Kidney glomerular epithelial cell (primary cell): ENCODE measurements at regions not wholly inside any gene's neighbourhood (a gene's known extent, or its start where the extent isn't known, plus 50 kb on each side); places are given as distances from the start of the nearest gene placed in this dataset.
"Not testable (repeated sequence)": the region's sequence is repeated elsewhere in the genome, so short reads cannot be mapped to it uniquely, and the experiment has no call there.

Experiments
- DNase-seq: peaks from one replicate; lab custom pipeline; 2025; lab: John Stamatoyannopoulos, UW

DNA sequence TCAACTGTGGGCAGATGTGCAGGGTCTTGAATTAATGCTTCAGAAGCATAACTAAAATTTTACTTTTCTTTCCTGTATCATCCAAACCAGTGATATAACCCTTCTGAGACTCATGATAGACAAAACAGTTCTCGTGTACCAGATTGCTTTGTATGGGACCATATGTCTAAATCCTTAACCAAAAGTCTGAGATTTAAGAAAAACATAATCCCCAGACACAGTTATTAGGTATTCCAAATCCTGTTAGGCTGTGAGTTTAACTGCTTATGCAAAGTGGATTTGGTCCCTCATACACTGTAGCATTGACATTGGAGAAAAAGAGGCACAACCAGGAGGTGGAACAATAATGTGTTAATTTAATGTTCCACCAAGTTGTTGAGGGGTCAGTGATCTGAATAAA is 235.0 kb downstream of the PMAIP1 start:
- DNase-seq: no peak

DNA sequence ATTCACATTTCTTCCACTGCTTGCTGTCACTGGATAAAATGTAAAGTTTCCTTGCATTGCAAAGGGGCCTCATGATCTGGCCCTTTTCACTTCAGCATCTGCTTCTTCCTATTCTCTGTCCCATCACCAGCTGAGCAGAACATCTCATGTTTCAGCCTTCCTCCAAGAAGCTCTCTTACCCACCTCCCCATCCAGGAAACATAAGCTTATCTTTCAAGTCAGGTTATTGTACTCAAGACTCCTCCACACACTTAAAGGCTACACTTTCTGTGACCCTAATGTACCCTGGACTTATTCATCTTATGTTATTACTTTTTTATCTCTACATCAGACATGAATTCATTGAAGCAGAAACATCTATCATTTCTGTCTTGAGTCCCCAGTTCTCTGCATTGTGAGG is 230.5 kb downstream of the PMAIP1 start:
- no peak for DNase-seq

DNA sequence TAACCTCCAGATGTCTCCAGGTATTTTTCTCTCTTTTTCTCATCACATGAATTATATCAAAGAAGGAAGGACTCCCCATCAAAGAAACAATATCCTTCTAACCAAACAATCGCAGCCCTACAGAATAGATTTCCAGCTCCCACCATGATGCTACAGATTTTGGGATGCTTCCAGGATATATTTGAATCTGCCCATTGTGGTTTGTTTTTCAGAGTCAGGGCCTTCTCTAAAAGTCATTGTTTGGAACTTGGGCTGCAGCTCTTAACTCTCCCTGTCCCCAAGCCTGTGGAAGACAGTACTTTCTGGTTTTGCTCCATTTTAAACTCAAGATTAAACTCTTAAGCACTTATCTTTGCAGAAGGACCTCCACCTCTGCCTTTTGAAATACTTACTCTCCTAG is 223.2 kb downstream of the PMAIP1 start:
- no peak for DNase-seq

DNA sequence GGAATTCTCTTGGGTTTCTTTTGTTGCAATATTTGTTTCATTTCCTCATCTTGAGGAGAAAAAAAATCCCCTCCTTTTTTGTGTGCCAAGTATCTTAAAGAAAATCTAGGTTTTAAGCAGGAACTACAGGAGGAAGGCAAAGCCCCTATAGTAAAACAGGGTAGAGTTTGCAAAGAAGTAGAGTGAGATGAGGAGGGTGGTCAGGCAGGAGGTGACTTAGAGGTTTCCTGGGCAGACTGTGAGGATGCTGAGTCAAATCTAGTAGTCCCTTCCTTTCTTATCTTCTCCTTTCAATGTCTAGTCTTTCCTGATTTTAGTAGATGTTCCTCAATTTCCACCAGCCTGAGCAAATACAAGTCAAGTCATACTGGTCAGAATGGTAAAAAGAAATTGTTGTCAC is 222.5 kb downstream of the PMAIP1 start:
- no peak for DNase-seq

DNA sequence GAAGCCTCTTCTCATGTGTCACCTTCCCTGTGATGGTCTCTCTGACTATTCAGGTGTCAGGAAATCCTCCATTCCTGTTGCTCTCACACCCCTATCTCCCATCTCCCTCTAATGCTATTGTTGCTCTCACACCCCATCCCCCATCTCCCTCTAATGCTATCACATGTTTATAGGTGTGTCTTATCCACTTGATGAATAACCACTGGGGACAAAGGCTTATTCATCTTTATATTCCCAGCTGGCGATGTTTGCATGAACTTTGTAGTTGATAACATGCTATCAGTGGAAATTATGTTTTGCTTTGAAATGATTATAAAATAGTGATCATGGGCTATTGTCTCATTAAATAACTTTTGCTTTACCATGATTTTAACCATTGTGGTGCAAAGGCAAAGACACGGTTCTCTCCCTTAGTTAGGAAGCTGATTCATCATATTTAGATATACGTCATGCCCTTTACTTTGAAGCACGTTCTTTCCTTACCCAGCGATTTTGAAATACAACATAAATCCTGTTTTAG is 220.5 kb downstream of the PMAIP1 start:
- no peak for DNase-seq

DNA sequence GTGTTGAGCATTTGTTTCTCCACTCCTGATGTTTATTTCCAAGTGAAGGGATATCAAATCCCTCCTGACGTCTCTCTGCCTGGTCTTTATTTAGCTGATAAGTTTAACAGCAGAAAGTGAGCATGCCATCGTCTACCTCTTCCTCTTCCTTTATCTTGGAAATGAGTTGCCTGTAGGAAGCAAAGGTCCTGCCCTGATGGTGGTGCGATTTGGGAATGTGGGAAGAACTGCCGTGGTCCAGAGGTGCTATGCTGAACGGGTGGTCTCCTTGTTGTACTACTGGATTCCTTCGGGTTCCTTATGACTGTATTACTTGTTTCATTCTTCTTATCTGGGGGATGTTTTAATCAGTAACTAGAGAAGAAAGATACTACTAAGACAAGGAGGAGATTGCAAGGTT is 217.5 kb downstream of the PMAIP1 start:
- DNase-seq: no peak

DNA sequence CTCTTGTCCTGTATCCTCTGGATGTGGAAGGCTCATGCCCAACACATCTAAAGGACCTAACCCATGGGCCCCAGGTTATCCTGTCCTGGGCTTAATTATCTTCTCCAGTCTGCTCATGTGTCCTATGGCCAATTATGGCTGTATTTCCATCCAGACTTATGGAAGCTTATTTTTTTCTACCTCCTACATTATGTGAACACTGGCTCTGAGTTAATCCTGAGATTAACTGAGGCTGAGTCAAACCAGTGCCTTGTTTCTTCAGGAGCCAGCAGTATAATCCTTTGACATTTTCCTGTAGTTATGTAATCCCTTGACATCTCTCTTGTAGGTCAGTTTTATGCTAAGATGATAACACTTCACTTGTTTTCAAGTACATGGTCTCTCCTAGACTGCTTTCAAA is 213.6 kb downstream of the PMAIP1 start:
- DNase-seq: no peak

DNA sequence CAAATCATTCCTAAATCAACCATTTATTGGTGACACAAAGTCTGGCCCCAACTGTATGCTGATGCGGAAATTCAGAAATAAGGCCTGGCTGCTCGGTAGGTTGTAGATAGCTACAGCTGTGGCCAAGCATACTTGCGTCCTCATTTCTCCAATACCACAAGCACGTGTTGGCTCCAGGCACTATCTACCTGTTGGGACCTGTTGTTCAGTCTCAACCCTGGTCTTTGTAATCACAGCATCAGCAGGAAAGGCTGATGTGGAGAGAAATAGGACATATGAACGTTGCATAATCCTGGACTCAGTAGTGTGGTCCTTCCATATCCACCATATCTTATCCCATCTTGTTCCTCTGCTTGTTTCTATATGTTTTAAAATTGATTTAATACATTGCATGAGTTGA is 212.6 kb downstream of the PMAIP1 start:
- no peak for DNase-seq

DNA sequence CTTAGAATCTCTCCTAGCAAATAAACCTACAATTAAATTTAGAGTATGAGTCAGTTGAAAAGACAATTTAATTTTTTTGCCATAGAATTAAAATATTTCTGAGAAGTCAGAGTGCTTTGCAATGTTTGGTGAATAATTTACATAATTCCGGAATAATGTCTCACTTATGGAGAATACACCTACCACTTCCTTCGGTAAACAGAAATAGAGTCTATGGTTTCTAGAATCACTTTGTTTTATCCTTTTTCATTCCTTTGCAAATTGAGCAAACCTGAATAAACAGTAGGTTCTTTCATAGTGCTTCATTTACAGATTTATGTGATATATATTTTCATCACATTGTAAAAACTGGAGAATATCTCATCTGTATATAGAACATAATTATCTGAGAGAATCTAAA is 211.7 kb downstream of the PMAIP1 start:
- DNase-seq: no peak

DNA sequence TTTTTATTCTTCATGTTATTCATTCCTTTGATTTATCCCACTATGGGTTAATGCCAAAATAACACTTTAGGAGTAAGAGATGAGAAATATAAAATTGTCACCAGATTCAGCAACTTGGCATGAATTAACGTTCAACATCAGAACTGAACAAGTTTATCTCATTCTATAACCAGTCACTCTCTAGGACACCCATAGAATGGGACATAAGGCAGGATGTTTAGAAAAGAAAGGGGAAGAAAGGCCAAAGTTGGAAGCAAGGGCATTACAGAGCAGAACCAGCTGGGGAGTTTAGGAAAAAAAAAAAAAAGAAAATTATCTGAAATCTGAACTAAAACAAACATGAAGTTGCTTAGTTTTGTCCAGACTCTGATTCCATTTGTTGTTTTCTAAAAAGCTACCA is 211.0 kb downstream of the PMAIP1 start:
- no peak for DNase-seq

DNA sequence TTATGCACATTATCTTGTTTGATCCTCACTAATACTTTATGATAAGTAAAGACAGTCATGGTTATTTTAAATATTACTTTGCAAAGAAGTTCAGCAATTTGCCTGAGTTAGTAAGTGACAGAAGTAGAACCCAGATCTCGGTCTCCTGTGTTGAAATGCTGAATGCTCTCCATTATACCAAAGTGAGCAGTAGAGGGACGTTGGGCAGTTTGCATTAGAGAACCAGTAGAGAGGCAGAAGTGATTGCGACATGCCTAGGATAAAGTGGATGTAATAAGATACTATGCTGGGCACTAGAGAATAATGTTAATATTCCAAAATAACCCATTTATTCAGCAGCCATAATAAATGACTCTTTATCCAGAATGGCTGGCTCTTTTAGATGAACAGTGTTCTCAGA is 201.0 kb downstream of the PMAIP1 start:
- no peak for DNase-seq

DNA sequence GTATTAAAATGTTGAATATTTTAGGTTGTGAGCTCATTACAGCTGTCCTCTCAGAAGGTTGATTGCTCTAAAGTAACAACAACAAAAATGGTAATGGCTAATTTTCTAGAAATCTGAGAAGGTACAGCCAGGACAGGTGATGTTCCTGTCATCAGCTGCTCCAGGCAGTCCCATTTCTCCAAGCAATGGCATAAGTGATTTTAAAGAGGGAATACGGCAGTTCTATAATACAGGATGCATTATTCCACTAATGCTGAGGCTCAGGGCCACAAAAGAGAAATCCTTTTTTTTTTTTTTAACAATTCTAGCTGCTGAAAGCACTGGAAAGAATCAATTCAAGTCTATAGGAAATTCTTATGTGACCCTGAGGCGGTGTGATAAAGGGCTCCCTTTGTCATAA is 199.9 kb downstream of the PMAIP1 start:
- DNase-seq: no peak

DNA sequence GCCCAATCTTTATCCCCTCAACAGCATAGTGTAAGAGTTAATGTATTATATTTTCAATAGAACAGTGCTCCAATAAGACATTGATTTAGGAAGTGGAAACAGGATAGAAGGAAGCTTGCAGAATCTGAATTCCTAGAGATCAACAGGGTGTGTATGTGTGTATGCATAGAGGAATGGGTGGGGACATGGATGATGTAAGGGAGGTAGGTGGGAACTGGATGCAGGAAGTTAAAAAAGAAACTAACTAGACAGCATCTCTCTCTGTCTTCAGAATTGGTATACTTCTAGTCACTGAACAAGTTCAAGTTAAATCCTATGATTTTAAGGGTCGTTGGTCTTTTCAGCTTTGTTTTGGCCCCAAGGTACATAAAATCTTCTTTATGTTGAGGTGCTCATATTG is 196.6 kb downstream of the PMAIP1 start:
- peak; percentile 13 for DNase-seq

DNA sequence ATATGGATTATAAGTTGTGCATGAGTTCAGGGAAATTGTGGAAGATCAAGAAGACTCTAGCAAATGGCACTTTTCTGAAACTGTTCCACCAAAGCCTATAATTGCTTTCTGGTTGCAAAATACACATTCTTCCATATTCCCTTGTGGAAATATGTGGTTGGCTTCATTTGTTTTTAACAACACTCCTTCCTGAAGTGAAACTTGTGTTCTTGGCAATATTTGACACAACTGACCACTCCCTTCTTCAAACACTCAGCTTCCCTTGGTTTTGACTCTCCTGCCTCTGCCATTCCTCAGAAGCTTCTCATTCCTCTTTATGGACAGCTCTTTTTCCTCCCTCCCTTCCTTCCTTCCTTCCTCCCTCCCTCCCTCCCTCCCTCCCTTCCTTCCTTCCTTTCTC is 192.3 kb downstream of the PMAIP1 start:
- DNase-seq: no peak

DNA sequence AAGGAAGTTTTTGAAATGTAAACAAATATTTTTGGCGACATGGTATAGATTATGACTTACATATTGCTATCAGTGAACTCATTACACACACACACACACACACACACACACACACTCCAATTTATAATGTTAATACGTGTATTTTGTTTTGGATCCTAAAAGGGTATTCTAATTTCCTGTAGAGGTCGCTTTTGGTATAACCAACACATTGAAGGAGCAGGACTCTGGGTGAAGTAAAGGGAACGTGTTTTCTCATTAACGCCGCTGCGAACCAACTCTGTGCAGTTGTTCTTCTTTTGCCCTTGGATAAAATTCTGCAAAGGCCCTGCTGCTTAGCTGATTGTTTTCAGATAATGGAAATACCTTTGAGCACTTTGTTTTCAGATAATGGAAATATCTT is 190.4 kb downstream of the PMAIP1 start:
- DNase-seq: peak; percentile 8

DNA sequence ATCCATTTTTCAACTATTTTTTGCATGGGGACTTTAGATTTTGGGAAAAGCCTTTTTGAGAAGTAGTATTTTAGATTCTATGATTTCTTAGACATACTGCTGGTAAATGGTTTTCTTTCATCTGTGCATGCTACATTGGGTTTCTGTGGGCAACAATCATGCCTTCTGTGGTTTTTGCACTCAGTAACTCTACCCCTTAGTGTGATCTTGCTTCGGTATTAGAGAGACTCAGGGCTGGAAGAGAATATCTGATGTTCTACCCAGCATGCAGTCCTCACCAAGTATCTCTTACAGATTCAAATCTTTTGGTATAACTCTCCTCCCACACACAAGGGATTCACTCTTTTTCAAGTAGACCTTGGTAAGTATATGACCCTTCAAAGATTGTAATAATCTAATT is 183.0 kb downstream of the PMAIP1 start:
- DNase-seq: peak; percentile 41

DNA sequence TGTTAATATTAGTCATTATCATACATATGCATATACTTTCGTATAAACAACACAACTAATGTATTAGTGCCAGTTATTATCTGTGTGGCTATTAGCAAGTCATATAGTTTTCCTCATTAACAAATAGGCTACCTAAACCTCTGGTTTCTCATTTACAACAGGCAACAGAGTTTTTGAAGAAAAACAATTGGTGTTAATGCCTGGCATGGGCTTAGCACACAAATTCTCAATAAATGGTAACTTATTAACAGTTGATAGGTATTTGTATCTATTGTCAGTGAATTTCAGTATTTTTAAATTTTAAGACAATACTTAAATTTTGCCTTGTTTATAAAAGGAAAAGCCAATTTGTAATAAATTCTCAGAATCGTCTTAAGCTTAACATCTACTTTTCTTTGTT is 182.5 kb downstream of the PMAIP1 start:
- no peak for DNase-seq

DNA sequence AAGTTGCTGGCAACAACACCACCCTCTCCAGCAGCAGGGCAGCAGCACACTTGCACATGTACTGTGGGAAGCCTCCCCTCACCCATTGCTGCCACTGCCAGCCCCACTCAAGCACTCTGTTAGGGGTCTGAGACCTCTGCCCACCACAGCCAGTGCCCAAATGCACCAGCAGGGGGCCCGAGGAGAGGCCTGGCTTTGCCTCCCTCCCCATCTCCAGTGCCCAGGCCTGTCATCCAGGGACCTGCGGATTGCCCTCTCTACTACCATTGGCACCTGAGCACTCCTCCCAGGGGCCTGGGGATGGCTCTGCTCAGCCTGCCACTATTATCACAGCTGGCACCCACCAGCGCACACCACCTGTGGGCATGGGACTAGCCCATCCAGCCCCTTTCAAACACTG is 175.7 kb downstream of the PMAIP1 start:
- no peak for DNase-seq

DNA sequence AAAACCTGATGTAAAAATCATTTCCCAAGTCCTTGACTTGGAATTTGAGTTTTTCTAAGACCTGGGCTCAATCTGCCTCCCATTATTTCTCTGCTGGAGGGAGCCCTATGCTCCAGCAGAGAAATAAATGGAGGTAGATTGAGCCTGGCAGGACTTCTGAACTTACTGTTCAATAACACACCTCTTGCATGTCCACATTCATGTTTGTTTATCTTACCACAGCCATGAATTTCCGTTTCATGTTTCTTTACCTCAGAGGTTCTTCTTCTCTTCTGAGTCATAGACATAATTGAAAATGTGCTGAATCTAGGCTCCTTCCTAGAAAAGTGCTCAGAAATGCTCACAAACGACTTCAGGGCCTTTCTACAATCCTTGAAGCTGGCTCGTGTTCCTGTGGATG is 170.8 kb downstream of the PMAIP1 start:
- DNase-seq: no peak

DNA sequence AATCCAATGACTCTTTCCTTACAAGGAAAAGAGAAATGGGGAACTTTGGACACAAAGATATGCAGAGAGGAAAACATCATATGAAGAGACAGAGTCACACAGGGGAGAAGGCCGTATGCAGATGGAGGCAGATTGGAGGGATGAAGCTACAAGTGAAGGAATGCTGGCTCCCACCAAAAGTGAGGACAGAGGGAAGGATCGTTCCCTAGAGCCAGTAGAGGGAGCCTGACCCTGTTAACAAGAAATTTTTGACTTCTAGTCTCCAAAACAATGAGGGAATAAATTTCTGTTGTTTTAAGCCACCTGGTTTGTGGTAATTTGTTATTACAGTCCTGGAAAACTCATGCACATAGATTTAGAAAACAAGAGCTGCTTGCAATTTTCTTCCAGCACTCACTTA is 169.3 kb downstream of the PMAIP1 start:
- no peak for DNase-seq

DNA sequence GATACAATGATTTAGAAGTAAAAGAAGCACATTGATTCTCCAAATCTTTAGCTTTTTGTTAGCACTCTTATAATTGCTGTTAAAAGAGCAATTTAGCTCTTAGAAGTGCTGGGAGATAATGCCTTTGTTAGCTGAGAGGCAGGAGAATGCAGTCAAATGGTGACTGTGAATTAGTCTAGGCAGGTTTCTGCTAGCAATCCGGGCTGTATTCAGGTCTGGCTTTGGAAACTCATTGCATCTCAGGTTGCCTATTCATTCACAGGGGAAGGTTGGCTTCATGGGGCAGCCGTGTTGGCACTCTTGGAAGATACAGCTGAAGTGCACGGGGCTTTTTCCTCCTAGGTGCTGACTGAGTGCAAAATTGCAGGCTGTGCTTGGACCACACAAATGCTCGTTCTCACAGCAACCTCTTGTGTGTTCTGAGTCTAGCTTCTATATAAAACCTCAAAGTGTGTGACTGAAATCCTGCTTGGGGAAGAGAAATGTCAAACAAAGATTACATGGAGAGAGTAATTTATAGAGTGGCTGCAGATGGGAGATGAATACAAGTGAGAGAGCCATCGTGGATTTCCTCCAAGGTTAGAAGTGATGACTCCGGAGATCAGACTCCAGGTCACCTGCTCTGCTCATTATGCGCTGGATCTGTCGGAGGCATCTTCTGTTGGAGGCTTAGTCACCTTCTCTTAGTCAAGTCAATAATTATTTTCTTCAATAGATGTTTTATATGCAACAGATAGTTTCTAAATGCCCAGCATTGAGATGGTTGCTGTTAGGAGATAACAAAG is 167.8 kb downstream of the PMAIP1 start:
- DNase-seq: no peak

DNA sequence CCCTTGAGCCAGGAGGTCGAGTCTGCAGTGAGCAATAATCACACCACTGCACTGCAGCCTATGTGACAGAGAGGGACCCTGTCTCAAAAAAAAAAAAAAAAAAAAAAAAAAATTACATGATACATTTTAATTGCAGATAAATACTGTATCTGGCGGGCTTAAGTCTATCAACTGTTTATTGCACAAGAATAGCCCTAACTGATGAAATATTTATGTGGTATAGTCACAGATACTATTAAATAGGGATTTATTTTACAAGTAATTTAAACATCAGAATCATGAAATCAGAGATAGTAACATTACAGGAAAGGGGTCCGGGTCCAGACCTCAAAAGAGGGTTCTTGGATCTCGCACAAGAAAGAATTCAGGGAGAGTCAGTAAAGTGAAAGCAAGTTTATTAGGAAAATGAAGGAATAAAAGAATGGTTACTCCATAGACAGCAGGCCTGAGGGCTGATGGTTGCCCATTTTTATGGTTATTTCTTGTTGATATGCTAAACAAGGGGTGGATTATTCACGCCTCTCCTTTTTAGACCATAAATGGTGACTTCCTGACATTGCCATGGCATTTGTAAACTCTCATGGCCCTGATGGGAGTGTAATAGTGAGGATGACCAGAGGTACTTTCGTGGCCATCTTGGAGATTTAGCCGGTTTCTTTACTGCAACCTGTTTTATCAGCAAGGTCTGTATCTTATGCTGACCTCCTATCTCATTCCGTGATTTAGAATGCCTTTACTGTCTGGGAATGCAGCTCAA is 166.6 kb downstream of the PMAIP1 start:
- DNase-seq: no peak

DNA sequence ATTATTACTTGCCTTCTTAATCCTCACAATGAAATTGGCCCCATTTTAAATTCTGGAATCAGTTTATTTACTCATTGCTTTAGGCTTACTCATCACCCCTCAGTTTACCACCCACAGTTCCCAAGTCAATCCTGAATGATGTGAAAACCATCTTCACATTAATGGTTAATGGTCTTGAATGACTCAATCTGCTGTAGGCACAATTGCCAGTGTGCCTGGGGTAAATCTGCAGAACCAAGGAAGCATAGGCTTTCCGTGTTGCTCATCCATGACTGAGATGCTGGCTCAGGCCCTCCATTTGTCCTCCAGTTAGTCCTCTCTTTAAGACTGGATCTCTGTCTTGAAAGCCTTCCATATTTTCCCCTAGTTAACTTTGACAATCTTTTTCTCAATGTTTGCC is 164.5 kb downstream of the PMAIP1 start:
- peak; percentile 59 for DNase-seq

DNA sequence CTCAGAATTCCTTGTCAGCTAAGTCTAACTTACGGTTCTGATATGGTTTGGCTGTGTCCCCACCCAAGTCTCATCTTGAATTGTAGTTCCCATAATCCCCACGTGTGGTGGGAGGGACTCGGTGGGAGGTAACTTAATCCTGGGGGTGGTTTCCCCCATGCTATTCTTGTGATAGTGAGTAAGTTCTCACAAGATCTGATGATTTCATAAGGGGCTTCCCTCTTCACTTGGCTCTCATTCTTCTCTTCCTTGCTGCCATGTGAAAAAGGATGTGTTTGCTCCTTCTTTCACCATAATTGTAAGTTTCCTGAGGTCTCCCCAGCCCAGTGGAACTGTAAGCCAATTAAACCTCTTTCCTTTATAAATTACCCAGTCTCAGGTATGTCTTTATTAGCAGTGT is 163.0 kb downstream of the PMAIP1 start:
- not testable (repeated sequence) for DNase-seq
